A549 (cell line): ENCODE measurements at regions not wholly inside any gene's neighbourhood (a gene's known extent, or its start where the extent isn't known, plus 50 kb on each side); places are given as distances from the start of the nearest gene placed in this dataset.

Experiments
- ATAC-seq, 2 experiments: fragments of 200-7000 bp in 1 of 2; fragments of >200 bp in 1 of 2; cut with Nextera tagmentation in 1 of 2; cut with Tn5 transposase in 1 of 2; 3 replicates each; pipeline versions ENCODE4 v1.8.0 to v1.9.1; 2018 to 2020; ENCODE audit warnings: mild to moderate bottlenecking in 1 of 2, moderate library complexity in 1 of 2
- CTCF ChIA-PET: fragments of 300-600 bp; sonication (Branson Sonifier 250); formaldehyde crosslinking; extraction: SDS; loops from one replicate; lab custom pipeline; 2021; ENCODE audit warnings: antibody characterized with exemption, inconsistent platforms; lab: Yijun Ruan, JAX
- POLR2A ChIA-PET: fragments of 350-600 bp; formaldehyde crosslinking; extraction: SDS; loops from one replicate; lab custom pipeline; 2021; ENCODE audit warnings: antibody characterized with exemption, inconsistent platforms; lab: Yijun Ruan, JAX
- DNase-seq, 2 experiments: peaks; one replicate each; pipeline versions ENCODE4 v3.0.0 to v3.0.0-alpha.2; 2011 to 2016; ENCODE audit warnings: low read depth in 1 of 2, low spot score in 1 of 2
- FAIRE-seq: peaks from 2 replicates; lab custom pipeline; 2011; peaks lifted over from hg19 to GRCh38; lab: Jason Lieb, UNC
- H3K27ac ChIP-seq, 2 experiments: fragments of >200 bp; sonication (Bioruptor Twin); formaldehyde crosslinking; 3 replicates each; pipeline ENCODE4 v1.5.1; 2016 to 2017
- H3K4me1 ChIP-seq: fragments of >200 bp; sonication (Bioruptor Twin); formaldehyde crosslinking; 3 replicates; pipeline ENCODE4 v1.6.1; 2016
- H3K4me2 ChIP-seq: fragments of >200 bp; sonication (Bioruptor Twin); formaldehyde crosslinking; 3 replicates; pipeline ENCODE4 v1.6.1; 2016
- H3K4me3 ChIP-seq: fragments of >200 bp; sonication (Bioruptor Twin); formaldehyde crosslinking; 3 replicates; pipeline ENCODE4 v1.5.1; 2016
- H3K9me3 ChIP-seq: fragments of >200 bp; sonication (Bioruptor Twin); formaldehyde crosslinking; 3 replicates; pipeline ENCODE4 v1.6.1; 2016
- ATOH8 ChIP-seq: fragments of 250-450 bp; sonication (Bioruptor Pico); IDR thresholded peaks from 2 replicates; pipeline ENCODE4 v1.5.0; 2020; ENCODE audit warnings: low read depth, mild to moderate bottlenecking, moderate library complexity
- BHLHE40 ChIP-seq: IDR thresholded peaks from 2 replicates; pipeline ENCODE4 v1.6.1; 2012; ENCODE audit warnings: low read depth, low read length, inconsistent platforms
- CBX2 ChIP-seq: fragments of 200-600 bp; sonication (generic); IDR thresholded peaks from 2 replicates; pipeline ENCODE4 v1.6.1; 2016; ENCODE audit warnings: low read depth, mild to moderate bottlenecking, borderline replicate concordance
- CBX8 ChIP-seq: fragments of 200-600 bp; sonication (generic); IDR thresholded peaks from 2 replicates; pipeline ENCODE4 v1.6.1; 2016
- CHD2 ChIP-seq: fragments of 150-350 bp; IDR thresholded peaks from 2 replicates; pipeline ENCODE4 v1.6.1; 2014; ENCODE audit warnings: low read length; ENCODE audit not compliant: partially characterized antibody
- CTCF ChIP-seq: fragments of >200 bp; sonication (Bioruptor Twin); formaldehyde crosslinking; IDR thresholded peaks from 3 replicates; pipeline ENCODE4 v1.5.1; 2016
- E2F6 ChIP-seq: IDR thresholded peaks from 2 replicates; pipeline ENCODE4 v1.6.1; 2012; ENCODE audit warnings: low read depth, borderline replicate concordance
- EHF ChIP-seq: fragments of 250-450 bp; sonication (Bioruptor Pico); IDR thresholded peaks from 2 replicates; pipeline ENCODE4 v1.5.0; 2020; ENCODE audit warnings: mild to moderate bottlenecking
- FOSB ChIP-seq: fragments of 250-450 bp; sonication (Bioruptor Pico); IDR thresholded peaks from 2 replicates; pipeline ENCODE4 v1.5.0; 2020; ENCODE audit warnings: mild to moderate bottlenecking, moderate library complexity
- FOSL2 ChIP-seq, 2 experiments: fragments of 450-650 bp in 1 of 2; fragments of >200 bp in 1 of 2; sonication (Bioruptor Twin) in 1 of 2; formaldehyde crosslinking; IDR thresholded peaks; 2 replicates each; pipeline versions ENCODE4 v1.5.0 to v1.6.1; 2016 to 2020; ENCODE audit warnings: mild to moderate bottlenecking in 1 of 2, moderate library complexity in 1 of 2
- FOXS1 ChIP-seq: fragments of 250-450 bp; sonication (Bioruptor Pico); IDR thresholded peaks from 2 replicates; pipeline ENCODE4 v1.5.0; 2020; ENCODE audit warnings: mild to moderate bottlenecking, moderate library complexity
- GATA3 ChIP-seq: IDR thresholded peaks from 2 replicates; pipeline ENCODE4 v1.6.1; 2012; ENCODE audit warnings: borderline replicate concordance
- HOXB5 ChIP-seq: fragments of 250-450 bp; sonication (Bioruptor Pico); IDR thresholded peaks from 2 replicates; pipeline ENCODE4 v1.5.0; 2020; ENCODE audit warnings: mild to moderate bottlenecking, moderate library complexity
- JUN ChIP-seq, 2 experiments: fragments of >200 bp; sonication (Bioruptor Twin); formaldehyde crosslinking; IDR thresholded peaks; 2 replicates in 1 of 2; 3 replicates in 1 of 2; pipeline ENCODE4 v1.6.1; 2016 to 2017
- JUNB ChIP-seq: fragments of >200 bp; sonication (Bioruptor Twin); formaldehyde crosslinking; IDR thresholded peaks from 2 replicates; pipeline ENCODE4 v1.6.1; 2016
- KDM5A ChIP-seq: fragments of 200-600 bp; sonication (generic); IDR thresholded peaks from 2 replicates; pipeline ENCODE4 v1.6.1; 2016; ENCODE audit warnings: antibody characterized with exemption, mild to moderate bottlenecking
- MAFK ChIP-seq: fragments of 450-650 bp; IDR thresholded peaks from 2 replicates; pipeline ENCODE4 v1.6.1; 2014; ENCODE audit not compliant: partially characterized antibody
- MYC ChIP-seq: IDR thresholded peaks from 2 replicates; pipeline ENCODE4 v1.6.1; 2012; ENCODE audit warnings: mild to moderate bottlenecking, inconsistent platforms, low read length, improper control_type of control experiment, borderline replicate concordance
- NR3C1 ChIP-seq: fragments of >200 bp; sonication (Bioruptor Twin); formaldehyde crosslinking; IDR thresholded peaks from 3 replicates; pipeline ENCODE4 v1.6.1; 2017
- PBX3 ChIP-seq: IDR thresholded peaks from 2 replicates; pipeline ENCODE4 v1.6.1; 2012
- POLR2AphosphoS2 ChIP-seq: conservative IDR thresholded peaks from 2 replicates; pipeline ENCODE4 v1.6.1; 2012; ENCODE audit warnings: low read length, improper control_type of control experiment, inconsistent platforms
- RFX5 ChIP-seq: fragments of 450-650 bp; IDR thresholded peaks from 2 replicates; pipeline ENCODE4 v1.7.1; 2014; ENCODE audit warnings: antibody characterized with exemption, mild to moderate bottlenecking, moderate library complexity
- SREBF2 ChIP-seq: fragments of 450-650 bp; IDR thresholded peaks from 2 replicates; pipeline ENCODE4 v1.6.1; 2014; ENCODE audit warnings: mild to moderate bottlenecking, moderate library complexity
- TFCP2L1 ChIP-seq: fragments of 250-450 bp; sonication (Bioruptor Pico); IDR thresholded peaks from 2 replicates; pipeline ENCODE4 v1.5.0; 2021; ENCODE audit warnings: mild to moderate bottlenecking
- TP53 ChIP-seq: fragments of 250-450 bp; sonication (Bioruptor Pico); IDR thresholded peaks from 2 replicates; pipeline ENCODE4 v1.5.0; 2021; ENCODE audit warnings: mild to moderate bottlenecking, moderate library complexity
- ZC3H11A ChIP-seq: fragments of 450-650 bp; IDR thresholded peaks from 2 replicates; pipeline ENCODE4 v1.6.1; 2014; ENCODE audit warnings: antibody characterized with exemption, mild to moderate bottlenecking
- WGBS: methylation state at CpG from one replicate; pipeline ENCODE4 v1.1.6; 2017; ENCODE audit errors: missing lambda C conversion rate; 5-methylcytosine and 5-hydroxymethylcytosine counted together

GRCh38 chr7:32679192-32679591 is 183.9 kb downstream of the AVL9 start:
- DNase-seq (no peak), FAIRE-seq (no peak), ATAC-seq (no peak)
- H3K4me2 ChIP-seq, result no peak overlapping the region
- no peak overlapping the region for H3K4me3 ChIP-seq
- POLR2A ChIA-PET, result no interaction called here
- CTCF ChIA-PET, result no interaction called here
- H3K9me3 ChIP-seq, result no peaks in the 10 kb centered on the region
- H3K4me1 ChIP-seq, result peaks cover 8% of the 10 kb centered on the region; the same call in 2 of the 3 replicates
- TF ChIP-seq MAFK (peak; percentile 63), FOSB (CRISPR knock-in tag) (no peak)
- WGBS, result 89% methylated on average over 4 of the region's 4 CpGs
- H3K27ac ChIP-seq, result peak overlapping the region in 1 of 2 experiments; percentile 62; a peak in 2 of 6 replicates

- 82% methylated on average over 2 of the region's 2 CpGs for WGBS
- Histone ChIP-seq H3K27ac (peak overlapping the region in 1 of 2 experiments; percentile 30; a peak in 1 of 6 replicates), H3K4me2 (no peak overlapping the region), H3K9me3 (no peaks in the 10 kb centered on the region), H3K4me3 (no peak overlapping the region), H3K4me1 (peaks cover 20% of the 10 kb centered on the region)
- POLR2A ChIA-PET, result no interaction called here
- no peak for FAIRE-seq
- CTCF ChIA-PET, result interaction anchor here (0.6 kb wide), 1 partner anchor 228 kb away, joined by 3 read pairs; no protein-coding TSS in a partner anchor
- no peak for DNase-seq
- TF ChIP-seq EHF (CRISPR knock-in tag) (no peak), BHLHE40 (no peak), CTCF (no peak), CBX2 (no peak), SREBF2 (no peak), FOSL2 (IDR thresholded peaks at IDR 0.05) (no peak), FOSL2 (CRISPR knock-in tag; IDR thresholded peaks at IDR 0.05) (no peak), RFX5 (no peak), MYC (no peak), FOXS1 (CRISPR knock-in tag) (no peak), E2F6 (no peak), TFCP2L1 (CRISPR knock-in tag) (no peak), JUNB (no peak), ATOH8 (CRISPR knock-in tag) (no peak)
- no peak for ATAC-seq
Measured at GRCh38 chr7:32677593-32677992, 182.3 kb downstream of the AVL9 start.

GRCh38 chr7:32676249-32676941 is 181.1 kb downstream of the AVL9 start:
- H3K4me1 ChIP-seq, result peaks cover 32% of the 10 kb centered on the region
- no peak for DNase-seq
- TF ChIP-seq POLR2AphosphoS2 (no peak), NR3C1 (no peak), MAFK (no peak), ATOH8 (CRISPR knock-in tag) (no peak), JUN (IDR thresholded peaks at IDR 0.05) (no peak), KDM5A (no peak), CBX8 (no peak), CBX2 (no peak), FOSB (CRISPR knock-in tag) (no peak), CTCF (no peak), PBX3 (no peak), CHD2 (no peak), EHF (CRISPR knock-in tag) (no peak), ZC3H11A (no peak), GATA3 (no peak), TP53 (no peak), HOXB5 (CRISPR knock-in tag) (no peak)
- TF ChIP-seq, all 56 proteins: peak for 0
- Histone ChIP-seq H3K4me2 (no peak overlapping the region), H3K9me3 (no peaks in the 10 kb centered on the region), H3K4me3 (no peak overlapping the region), H3K27ac (peak overlapping the region in 1 of 2 experiments; percentile 39; a peak in 1 of 6 replicates)
- ChIA-PET CTCF (no interaction called here), POLR2A (no interaction called here)
- WGBS, result 88% methylated on average over 7 of the region's 7 CpGs
- no peak for FAIRE-seq
- no peak for ATAC-seq
